Pancreas (tissue), 10 donors: ENCODE measurements at regions not wholly inside any gene's neighbourhood (a gene's known extent, or its start where the extent isn't known, plus 50 kb on each side); places are given as distances from the start of the nearest gene placed in this dataset.

ENCODE experiments used
- ATAC-seq, 4 donors: fragments of 200-7000 bp; cut with Tn5 transposase; one replicate each; pipeline versions ENCODE4 v1.8.0 to v1.9.1; 2020; ENCODE audit warnings: mild to moderate bottlenecking in 4 of 4, moderate library complexity in 4 of 4
- DNase-seq, 6 donors: peaks; one replicate each; pipeline ENCODE4 v3.0.0-alpha.2; 2020
- FAIRE-seq: peaks from 2 replicates; lab custom pipeline; 2012; peaks lifted over from hg19 to GRCh38; lab: Jason Lieb, UNC
- H3K27ac ChIP-seq, 4 donors: fragments of 200-600 bp; sonication (generic); 1 replicate in 3 of 4; 2 replicates in 1 of 4; pipeline versions ENCODE4 v1.5.0 to v1.8.0; 2020
- H3K27me3 ChIP-seq, 4 donors: fragments of 200-600 bp; one replicate each; pipeline ENCODE4 v1.8.0; 2021
- H3K36me3 ChIP-seq, 3 donors: fragments of 200-600 bp; sonication (generic) in 1 of 3; one replicate each; pipeline versions ENCODE4 v1.5.0 to v1.8.0; 2020 to 2021
- H3K4me1 ChIP-seq, 3 donors: fragments of 200-600 bp; one replicate each; pipeline ENCODE4 v1.8.0; 2021
- H3K4me3 ChIP-seq, 4 donors: fragments of 200-600 bp; sonication (generic) in 2 of 4; one replicate each; pipeline versions ENCODE4 v1.5.0 to v1.8.0; 2020 to 2021
- H3K9me3 ChIP-seq, 4 donors: fragments of 200-600 bp; one replicate each; pipeline ENCODE4 v1.8.0; 2021
- CTCF ChIP-seq, 4 donors: fragments of 200-600 bp; sonication (generic) in 3 of 4; IDR thresholded peaks; one replicate each; pipeline versions ENCODE4 v1.5.0 to v1.8.0; 2021; ENCODE audit warnings: antibody characterized with exemption in 4 of 4
- WGBS, 2 donors: extraction: QIAGEN DNeasy Blood & Tissue Kit; methylation state at CpG; one replicate each; pipeline ENCODE4 v1.1.7; 2013; 5-methylcytosine and 5-hydroxymethylcytosine counted together
- intact Hi-C, 3 donors: fragments of 100-400 bp; cut with DNase I; formaldehyde crosslinking; loops; one replicate each; pipeline versions ENCODE4 v1.11.1 to v1.14.2; 2022
- donor health status: healthy with polysubstance abuse.
- donor health status: DM: no; HTN: no; CAD: no; lungs with moderate emphysema.
- donor health status: DM: no; HTN: no; CAD: no.
- donor health status: control.
- donor health status: control.
- donor health status: Bipolar disorder and iron deficiency.
- donor health status: DM: yes; HTN: yes; CAD: no.
- donor health status: DM: no; HTN: no; CAD: no.
- donor health status: DM: no; HTN: no; CAD: no.
- donor health status: DM: yes; HTN: yes; CAD: no.

GRCh38 chr18:46275370-46275769 lies 171.2 kb downstream of the HAUS1 start:
- no peak for DNase-seq
- TF ChIP-seq CTCF (IDR thresholded peaks at IDR 0.05), result no peak
- no peaks in the 10 kb centered on the region for H3K4me1 ChIP-seq
- no peaks in the 10 kb centered on the region for H3K27me3 ChIP-seq
- 83 to 90% methylated on average over 4 of the region's 4 CpGs for WGBS, 2 donors
- H3K4me3 ChIP-seq, result no peak overlapping the region
- intact Hi-C loops, result no loop called here
- no peaks in the 10 kb centered on the region for H3K36me3 ChIP-seq
- no peak for ATAC-seq
- H3K27ac ChIP-seq, result no peak overlapping the region
- FAIRE-seq, result no peak
- H3K9me3 ChIP-seq, result no peaks in the 10 kb centered on the region

- no peak for TF ChIP-seq CTCF (IDR thresholded peaks at IDR 0.05)
- H3K36me3 ChIP-seq, result no peaks in the 10 kb centered on the region
- DNase-seq, result no peak
- FAIRE-seq, result no peak
- no peaks in the 10 kb centered on the region for H3K4me1 ChIP-seq
- H3K27ac ChIP-seq, result no peak overlapping the region
- H3K27me3 ChIP-seq, result no peaks in the 10 kb centered on the region
- H3K9me3 ChIP-seq, result no peaks in the 10 kb centered on the region
- 84 to 89% methylated on average over 3 of the region's 3 CpGs for WGBS, 2 donors
- ATAC-seq, result no peak
- H3K4me3 ChIP-seq, result no peak overlapping the region
- intact Hi-C loops, result no loop called here
These were observed 172.6 kb downstream of the HAUS1 start for GRCh38 chr18:46276748-46277147.

- no peak for FAIRE-seq
- Histone ChIP-seq H3K4me1 (no peaks in the 10 kb centered on the region), H3K36me3 (no peaks in the 10 kb centered on the region), H3K27ac (no peak overlapping the region), H3K27me3 (no peaks in the 10 kb centered on the region), H3K9me3 (no peaks in the 10 kb centered on the region), H3K4me3 (no peak overlapping the region)
- intact Hi-C loops, result no loop called here
- ATAC-seq, result no peak
- no peak for TF ChIP-seq CTCF (IDR thresholded peaks at IDR 0.05)
- WGBS, 2 donors, result 45 to 49% methylated on average over 10 of the region's 10 CpGs
- no peak for DNase-seq
These were observed 174.6 kb downstream of the HAUS1 start for GRCh38 chr18:46278481-46279465.

GRCh38 chr18:46279673-46280072 lies 175.5 kb downstream of the HAUS1 start:
- H3K27me3 ChIP-seq, result no peaks in the 10 kb centered on the region
- no peaks in the 10 kb centered on the region for H3K9me3 ChIP-seq
- no peak for DNase-seq
- no peak overlapping the region for H3K4me3 ChIP-seq
- no peak for TF ChIP-seq CTCF (IDR thresholded peaks at IDR 0.05)
- no peaks in the 10 kb centered on the region for H3K36me3 ChIP-seq
- no peaks in the 10 kb centered on the region for H3K4me1 ChIP-seq
- intact Hi-C loops, result loop anchor here in 2 of 3 donors (10.0 kb wide), 3 partner anchors 195 to 375 kb away; partner anchors contain the start of gene LOXHD1 (in 1 of the 2)
- no peak overlapping the region for H3K27ac ChIP-seq
- WGBS, 2 donors, result 69 to 79% methylated on average over 6 of the region's 6 CpGs
- no peak for FAIRE-seq
- ATAC-seq, result no peak
